ENCODE measurements at regions not wholly inside any gene's neighbourhood (a gene's known extent, or its start where the extent isn't known, plus 50 kb on each side); places are given as distances from the start of the nearest gene placed in this dataset.

- CTCF ChIA-PET: no interaction called here
- peaks cover 6% of the 10 kb centered on the region; the same call in 1 of the 2 replicates for H3K9me3 Mint-ChIP-seq
- H3K27ac Mint-ChIP-seq: no peak overlapping the region
- H3K4me1 Mint-ChIP-seq: peaks cover 3% of the 10 kb centered on the region; the same call in 1 of the 2 replicates
- H3K4me3 Mint-ChIP-seq: no peak overlapping the region
- no peaks in the 10 kb centered on the region for H3K36me3 Mint-ChIP-seq
- peaks cover 11% of the 10 kb centered on the region for H3K27me3 Mint-ChIP-seq (ENCODE audit: low read depth)
- ATAC-seq (no peak), DNase-seq (ENCODE audit: low spot score) (no peak)
- POLR2A ChIA-PET: no interaction called here
- no peak for TF ChIP-seq RELA (CRISPR knock-in tag; IDR thresholded peaks at IDR 0.05; ENCODE audit: borderline replicate concordance)
- TF ChIP-seq ATF3 (CRISPR knock-in tag; conservative IDR thresholded peaks at IDR 0.05): no peak
- TF ChIP-seq, protein P1, sequence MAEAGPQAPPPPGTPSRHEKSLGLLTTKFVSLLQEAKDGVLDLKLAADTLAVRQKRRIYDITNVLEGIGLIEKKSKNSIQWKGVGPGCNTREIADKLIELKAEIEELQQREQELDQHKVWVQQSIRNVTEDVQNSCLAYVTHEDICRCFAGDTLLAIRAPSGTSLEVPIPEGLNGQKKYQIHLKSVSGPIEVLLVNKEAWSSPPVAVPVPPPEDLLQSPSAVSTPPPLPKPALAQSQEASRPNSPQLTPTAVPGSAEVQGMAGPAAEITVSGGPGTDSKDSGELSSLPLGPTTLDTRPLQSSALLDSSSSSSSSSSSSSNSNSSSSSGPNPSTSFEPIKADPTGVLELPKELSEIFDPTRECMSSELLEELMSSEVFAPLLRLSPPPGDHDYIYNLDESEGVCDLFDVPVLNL (CRISPR knock-in tag; IDR thresholded peaks at IDR 0.05; ENCODE audit: borderline replicate concordance, low read depth): no peak
- TF ChIP-seq CREM (CRISPR knock-in tag; IDR thresholded peaks at IDR 0.05): no peak
- TF ChIP-seq CREB1 (CRISPR knock-in tag; IDR thresholded peaks at IDR 0.05): no peak
- no peak for TF ChIP-seq TEAD4 (CRISPR knock-in tag; IDR thresholded peaks at IDR 0.05)
- TF ChIP-seq, protein P2, sequence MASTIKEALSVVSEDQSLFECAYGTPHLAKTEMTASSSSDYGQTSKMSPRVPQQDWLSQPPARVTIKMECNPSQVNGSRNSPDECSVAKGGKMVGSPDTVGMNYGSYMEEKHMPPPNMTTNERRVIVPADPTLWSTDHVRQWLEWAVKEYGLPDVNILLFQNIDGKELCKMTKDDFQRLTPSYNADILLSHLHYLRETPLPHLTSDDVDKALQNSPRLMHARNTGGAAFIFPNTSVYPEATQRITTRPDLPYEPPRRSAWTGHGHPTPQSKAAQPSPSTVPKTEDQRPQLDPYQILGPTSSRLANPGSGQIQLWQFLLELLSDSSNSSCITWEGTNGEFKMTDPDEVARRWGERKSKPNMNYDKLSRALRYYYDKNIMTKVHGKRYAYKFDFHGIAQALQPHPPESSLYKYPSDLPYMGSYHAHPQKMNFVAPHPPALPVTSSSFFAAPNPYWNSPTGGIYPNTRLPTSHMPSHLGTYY (CRISPR knock-in tag; IDR thresholded peaks at IDR 0.05): no peak
- no peak for TF ChIP-seq CTCF (IDR thresholded peaks at IDR 0.05)
- TF ChIP-seq ZNF671 (CRISPR knock-in tag; IDR thresholded peaks at IDR 0.05): no peak
- TF ChIP-seq SMAD4 (CRISPR knock-in tag; IDR thresholded peaks at IDR 0.05): no peak
- no peak for TF ChIP-seq ZBTB21 (CRISPR knock-in tag; IDR thresholded peaks at IDR 0.05; ENCODE audit: borderline replicate concordance)
These were observed 224.2 kb downstream of the ENGASE start for GRCh38 chr17:79298799-79299198.

DNA sequence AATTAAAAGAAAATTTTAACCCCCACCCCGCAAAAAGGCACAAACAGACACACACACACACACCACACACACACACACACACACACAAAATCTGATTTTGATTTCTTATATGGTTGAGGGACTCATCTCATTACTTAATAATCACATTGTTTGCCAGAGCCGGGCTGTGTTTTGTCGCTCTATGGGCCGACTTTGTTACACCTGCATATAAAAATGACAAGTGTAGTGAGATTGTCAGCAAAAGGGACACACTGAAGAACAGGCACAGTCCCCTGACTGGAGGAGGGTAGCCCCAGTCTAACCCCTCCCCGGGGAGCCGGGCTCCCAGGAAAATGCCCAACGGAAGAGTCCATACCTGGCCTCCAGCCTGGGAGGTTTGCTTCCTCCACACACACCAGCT, 221.6 kb downstream of the ENGASE start:
- ChIA-PET CTCF (interaction anchor here (1.7 to 2.5 kb wide), 2 partner anchors 92 to 95 kb away, joined by 6 to 9 read pairs; no protein-coding TSS in a partner anchor), POLR2A (no interaction called here)
- peaks cover 11% of the 10 kb centered on the region for H3K27me3 Mint-ChIP-seq (ENCODE audit: low read depth)
- no peak overlapping the region for H3K4me3 Mint-ChIP-seq
- H3K9me3 Mint-ChIP-seq: peaks cover 6% of the 10 kb centered on the region; the same call in 1 of the 2 replicates
- no peaks in the 10 kb centered on the region for H3K36me3 Mint-ChIP-seq
- no peak overlapping the region for H3K27ac Mint-ChIP-seq
- DNase-seq (ENCODE audit: low spot score) (no peak), ATAC-seq (no peak)
- H3K4me1 Mint-ChIP-seq: peaks cover 3% of the 10 kb centered on the region; the same call in 1 of the 2 replicates
- TF ChIP-seq NR3C1 (CRISPR knock-in tag; conservative IDR thresholded peaks at IDR 0.05; ENCODE audit: low read depth) (no peak), CBFB (CRISPR knock-in tag; IDR thresholded peaks at IDR 0.05; ENCODE audit: low read depth) (no peak), GRHL2 (CRISPR knock-in tag; IDR thresholded peaks at IDR 0.05; ENCODE audit: insufficient replicate concordance, severe bottlenecking) (no peak), KAT7 (CRISPR knock-in tag; IDR thresholded peaks at IDR 0.05; ENCODE audit: borderline replicate concordance) (no peak), NFYB (CRISPR knock-in tag; conservative IDR thresholded peaks at IDR 0.05; ENCODE audit: low read depth) (no peak), FOXP4 (CRISPR knock-in tag; IDR thresholded peaks at IDR 0.05) (no peak), GABPB1 (CRISPR knock-in tag; IDR thresholded peaks at IDR 0.05) (no peak), HMGXB4 (CRISPR knock-in tag; IDR thresholded peaks at IDR 0.05) (no peak), IRF1 (CRISPR knock-in tag; IDR thresholded peaks at IDR 0.05) (no peak), PRRX2 (CRISPR knock-in tag; IDR thresholded peaks at IDR 0.05) (no peak), GTF2I (CRISPR knock-in tag; conservative IDR thresholded peaks at IDR 0.05) (no peak)
- TF ChIP-seq, protein P3, sequence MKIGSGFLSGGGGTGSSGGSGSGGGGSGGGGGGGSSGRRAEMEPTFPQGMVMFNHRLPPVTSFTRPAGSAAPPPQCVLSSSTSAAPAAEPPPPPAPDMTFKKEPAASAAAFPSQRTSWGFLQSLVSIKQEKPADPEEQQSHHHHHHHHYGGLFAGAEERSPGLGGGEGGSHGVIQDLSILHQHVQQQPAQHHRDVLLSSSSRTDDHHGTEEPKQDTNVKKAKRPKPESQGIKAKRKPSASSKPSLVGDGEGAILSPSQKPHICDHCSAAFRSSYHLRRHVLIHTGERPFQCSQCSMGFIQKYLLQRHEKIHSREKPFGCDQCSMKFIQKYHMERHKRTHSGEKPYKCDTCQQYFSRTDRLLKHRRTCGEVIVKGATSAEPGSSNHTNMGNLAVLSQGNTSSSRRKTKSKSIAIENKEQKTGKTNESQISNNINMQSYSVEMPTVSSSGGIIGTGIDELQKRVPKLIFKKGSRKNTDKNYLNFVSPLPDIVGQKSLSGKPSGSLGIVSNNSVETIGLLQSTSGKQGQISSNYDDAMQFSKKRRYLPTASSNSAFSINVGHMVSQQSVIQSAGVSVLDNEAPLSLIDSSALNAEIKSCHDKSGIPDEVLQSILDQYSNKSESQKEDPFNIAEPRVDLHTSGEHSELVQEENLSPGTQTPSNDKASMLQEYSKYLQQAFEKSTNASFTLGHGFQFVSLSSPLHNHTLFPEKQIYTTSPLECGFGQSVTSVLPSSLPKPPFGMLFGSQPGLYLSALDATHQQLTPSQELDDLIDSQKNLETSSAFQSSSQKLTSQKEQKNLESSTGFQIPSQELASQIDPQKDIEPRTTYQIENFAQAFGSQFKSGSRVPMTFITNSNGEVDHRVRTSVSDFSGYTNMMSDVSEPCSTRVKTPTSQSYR (CRISPR knock-in tag; IDR thresholded peaks at IDR 0.05): no peak

Data from WTC11 (cell line).